ENCODE measurements at regions not wholly inside any gene's neighbourhood (a gene's known extent, or its start where the extent isn't known, plus 50 kb on each side); places are given as distances from the start of the nearest gene placed in this dataset.

- H3K4me1 ChIP-seq: peaks cover 0 to 36% (median 21%) of the 10 kb centered on the region in 4 donors
- peak overlapping the region; percentile 81 to 87 for H3K27ac ChIP-seq
- H3K4me3 ChIP-seq: no peak overlapping the region
- no peak for TF ChIP-seq CTCF (IDR thresholded peaks at IDR 0.05)
- H3K9me3 ChIP-seq: no peaks in the 10 kb centered on the region
- intact Hi-C loops (cut with DNase I; ENCODE audit: low total_unique reads): no loop called here
- peak; percentile 46 to 71 for DNase-seq
- no peaks in the 10 kb centered on the region for H3K27me3 ChIP-seq
- H3K36me3 ChIP-seq: no peaks in the 10 kb centered on the region
Measured at GRCh38 chr9:95772320-95773052, 103.0 kb upstream of the ERCC6L2 start.

GRCh38 chr9:95771556-95772246, 103.8 kb upstream of the ERCC6L2 start:
- Histone ChIP-seq H3K4me1 (peaks cover 0 to 29% (median 21%) of the 10 kb centered on the region in 4 donors), H3K27ac (peak overlapping the region; percentile 81 to 87), H3K4me3 (no peak overlapping the region), H3K27me3 (no peaks in the 10 kb centered on the region), H3K9me3 (no peaks in the 10 kb centered on the region), H3K36me3 (no peaks in the 10 kb centered on the region)
- DNase-seq: no peak
- TF ChIP-seq CTCF (IDR thresholded peaks at IDR 0.05): no peak
- intact Hi-C loops (cut with DNase I; ENCODE audit: low total_unique reads): no loop called here

- Histone ChIP-seq H3K4me3 (no peak overlapping the region), H3K36me3 (no peaks in the 10 kb centered on the region), H3K27ac (peak overlapping the region; percentile 81 to 87), H3K4me1 (peaks cover 0 to 29% (median 21%) of the 10 kb centered on the region in 4 donors), H3K9me3 (no peaks in the 10 kb centered on the region), H3K27me3 (no peaks in the 10 kb centered on the region)
- intact Hi-C loops (cut with DNase I; ENCODE audit: low total_unique reads): no loop called here
- no peak for DNase-seq
- no peak for TF ChIP-seq CTCF (IDR thresholded peaks at IDR 0.05)
Measured at GRCh38 chr9:95770653-95771131, 104.8 kb upstream of the ERCC6L2 start.

- Histone ChIP-seq H3K9me3 (no peaks in the 10 kb centered on the region), H3K4me3 (no peak overlapping the region), H3K4me1 (peaks cover 0 to 30% (median 23%) of the 10 kb centered on the region in 4 donors), H3K27ac (no peak overlapping the region), H3K27me3 (no peaks in the 10 kb centered on the region), H3K36me3 (no peaks in the 10 kb centered on the region)
- intact Hi-C loops (cut with DNase I; ENCODE audit: low total_unique reads): no loop called here
- no peak for DNase-seq
- TF ChIP-seq CTCF (IDR thresholded peaks at IDR 0.05): no peak
Measured at GRCh38 chr9:95769909-95770433, 105.5 kb upstream of the ERCC6L2 start.

GRCh38 chr9:95769473-95769872, 106.0 kb upstream of the ERCC6L2 start:
- DNase-seq: no peak
- H3K9me3 ChIP-seq: no peaks in the 10 kb centered on the region
- no peaks in the 10 kb centered on the region for H3K27me3 ChIP-seq
- TF ChIP-seq CTCF (IDR thresholded peaks at IDR 0.05): no peak
- no peaks in the 10 kb centered on the region for H3K36me3 ChIP-seq
- no peak overlapping the region for H3K4me3 ChIP-seq
- peaks cover 0 to 35% (median 24%) of the 10 kb centered on the region in 4 donors for H3K4me1 ChIP-seq
- intact Hi-C loops (cut with DNase I; ENCODE audit: low total_unique reads): no loop called here
- no peak overlapping the region for H3K27ac ChIP-seq

Data from tibial artery (tissue), 4 donors.